Ovary (tissue), 3 donors: ENCODE measurements at regions not wholly inside any gene's neighbourhood (a gene's known extent, or its start where the extent isn't known, plus 50 kb on each side); places are given as distances from the start of the nearest gene placed in this dataset.

ENCODE experiments used
- EP300 ChIP-seq: sonication (generic); formaldehyde crosslinking; IDR thresholded peaks from one replicate; pipeline ENCODE4 v1.6.1; 2017; ENCODE audit warnings: antibody characterized with exemption
- TF ChIP-seq, protein P1 (sequence below), 3 donors: fragments of 450-650 bp in 2 of 3; fragments of 200-600 bp in 1 of 3; IDR thresholded peaks; one replicate each; pipeline versions ENCODE4 v1.5.1 to v1.8.0; 2016 to 2022; ENCODE audit warnings: antibody characterized with exemption in 3 of 3, mild to moderate bottlenecking in 1 of 3
- donor health status: DM: no; HTN: no; CAD: no.

DNA sequence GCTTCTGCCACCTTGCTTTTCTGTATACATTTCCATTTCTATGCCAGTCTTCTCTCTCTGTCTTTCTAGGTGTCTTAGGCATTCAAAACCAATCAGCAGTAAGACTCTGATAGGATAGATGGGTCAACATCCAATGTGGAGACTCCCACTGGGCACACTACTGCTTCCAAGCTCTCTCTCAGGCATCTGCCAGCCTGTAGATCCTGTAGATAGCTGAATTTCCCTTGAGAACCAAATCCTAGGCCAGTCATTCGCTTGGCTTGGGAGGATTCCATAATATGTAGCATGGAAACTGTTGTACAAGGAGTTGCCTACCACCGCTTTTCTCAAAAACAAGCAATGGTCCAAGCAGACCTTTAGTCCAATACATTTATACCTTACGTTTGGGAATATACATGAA is 262.8 kb upstream of the RARB start:
- TF ChIP-seq, protein P1, sequence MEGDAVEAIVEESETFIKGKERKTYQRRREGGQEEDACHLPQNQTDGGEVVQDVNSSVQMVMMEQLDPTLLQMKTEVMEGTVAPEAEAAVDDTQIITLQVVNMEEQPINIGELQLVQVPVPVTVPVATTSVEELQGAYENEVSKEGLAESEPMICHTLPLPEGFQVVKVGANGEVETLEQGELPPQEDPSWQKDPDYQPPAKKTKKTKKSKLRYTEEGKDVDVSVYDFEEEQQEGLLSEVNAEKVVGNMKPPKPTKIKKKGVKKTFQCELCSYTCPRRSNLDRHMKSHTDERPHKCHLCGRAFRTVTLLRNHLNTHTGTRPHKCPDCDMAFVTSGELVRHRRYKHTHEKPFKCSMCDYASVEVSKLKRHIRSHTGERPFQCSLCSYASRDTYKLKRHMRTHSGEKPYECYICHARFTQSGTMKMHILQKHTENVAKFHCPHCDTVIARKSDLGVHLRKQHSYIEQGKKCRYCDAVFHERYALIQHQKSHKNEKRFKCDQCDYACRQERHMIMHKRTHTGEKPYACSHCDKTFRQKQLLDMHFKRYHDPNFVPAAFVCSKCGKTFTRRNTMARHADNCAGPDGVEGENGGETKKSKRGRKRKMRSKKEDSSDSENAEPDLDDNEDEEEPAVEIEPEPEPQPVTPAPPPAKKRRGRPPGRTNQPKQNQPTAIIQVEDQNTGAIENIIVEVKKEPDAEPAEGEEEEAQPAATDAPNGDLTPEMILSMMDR (IDR thresholded peaks at IDR 0.05): no peak
- no peak for TF ChIP-seq EP300
